GM19324 (cell line): ENCODE measurements at regions not wholly inside any gene's neighbourhood (a gene's known extent, or its start where the extent isn't known, plus 50 kb on each side); places are given as distances from the start of the nearest gene placed in this dataset.

ENCODE experiments used
- ATAC-seq: cut with Tn5 transposase; IDR thresholded peaks from one replicate; pipeline ENCODE4 v1.9.1; 2021; ENCODE audit warnings: mild to moderate bottlenecking, moderate library complexity; ENCODE audit not compliant: unreplicated experiment, low FRiP score

- no peak for ATAC-seq
These were observed 289.4 kb downstream of the KCNS3 start for GRCh38 chr2:18167871-18168270.

DNA sequence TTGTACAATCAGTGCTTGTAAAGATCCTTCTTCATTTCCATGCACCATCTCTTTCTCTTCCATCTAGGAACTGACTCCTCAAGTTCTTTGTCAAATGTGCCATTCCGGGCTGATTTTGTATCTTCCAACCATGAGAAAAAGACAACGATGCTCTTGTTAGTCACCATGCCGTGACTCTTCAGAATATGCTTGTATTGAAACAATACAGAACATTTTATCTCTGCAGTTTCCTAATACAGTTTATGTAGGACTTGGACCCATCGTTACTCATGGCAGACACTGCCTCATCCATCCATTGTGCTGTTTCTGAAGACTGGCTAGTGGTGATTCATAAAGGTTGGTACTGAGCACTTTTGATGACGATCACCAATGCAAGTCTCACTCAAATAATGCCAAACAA is 283.2 kb downstream of the KCNS3 start:
- no peak for ATAC-seq

GRCh38 chr2:18159896-18160295 is 281.4 kb downstream of the KCNS3 start:
- no peak for ATAC-seq

DNA sequence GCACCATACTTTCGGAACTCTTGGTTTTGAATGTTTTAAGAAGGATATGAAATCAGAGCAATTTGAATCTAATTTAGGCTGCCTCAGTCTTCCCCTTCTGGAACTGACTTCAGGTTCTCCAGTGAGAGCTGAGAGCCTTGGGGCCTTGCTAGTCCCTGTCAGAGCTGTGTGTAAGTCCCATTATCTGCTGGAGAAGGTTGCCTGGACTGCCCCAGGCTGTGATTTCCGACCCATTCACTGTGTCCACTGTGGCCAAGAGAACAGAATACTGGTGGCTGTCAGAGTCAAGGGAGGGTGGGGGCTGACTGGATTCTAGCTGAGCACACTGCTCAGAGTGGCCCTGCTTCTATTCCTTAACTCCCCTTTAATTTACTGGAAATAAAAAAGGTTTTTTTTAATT is 278.0 kb downstream of the KCNS3 start:
- no peak for ATAC-seq

DNA sequence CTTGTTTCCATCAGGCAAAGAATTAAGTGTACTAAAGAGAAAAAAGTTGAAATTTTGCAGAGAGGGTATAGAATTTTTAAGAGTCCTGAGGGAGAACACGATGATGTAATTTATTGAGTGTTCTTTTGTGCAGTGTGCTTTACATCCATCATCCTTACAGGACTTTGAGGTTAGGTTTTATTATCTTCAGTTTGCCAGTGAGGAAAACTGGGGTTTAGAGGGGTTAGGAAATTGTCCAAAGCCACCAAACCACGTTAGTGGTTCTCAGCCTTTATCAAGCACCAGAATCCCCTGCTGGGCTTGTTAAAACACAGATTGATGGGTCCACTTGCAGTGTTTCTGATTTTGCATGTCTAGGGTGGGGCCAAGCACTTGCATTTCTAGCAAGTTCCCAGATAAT is 277.5 kb downstream of the KCNS3 start:
- no peak for ATAC-seq

DNA sequence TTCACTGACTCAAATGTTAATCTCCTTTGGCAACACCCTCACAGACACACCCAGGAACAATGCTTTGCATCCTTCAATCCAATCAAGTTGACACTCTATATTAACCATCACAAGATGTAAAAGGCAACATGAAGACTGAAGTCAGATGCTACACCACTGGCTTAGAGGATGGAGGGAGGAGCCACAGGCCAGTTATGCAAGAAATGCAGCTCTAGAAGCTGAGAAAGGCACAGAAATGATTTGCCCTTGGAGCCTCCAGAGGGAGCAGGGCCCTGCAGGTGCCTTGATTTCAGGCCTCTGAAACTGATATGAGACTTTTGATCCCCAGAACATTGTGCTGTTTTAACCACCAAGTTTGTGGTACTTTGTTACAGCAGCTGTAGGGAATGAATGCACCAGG is 276.3 kb downstream of the KCNS3 start:
- no peak for ATAC-seq

DNA sequence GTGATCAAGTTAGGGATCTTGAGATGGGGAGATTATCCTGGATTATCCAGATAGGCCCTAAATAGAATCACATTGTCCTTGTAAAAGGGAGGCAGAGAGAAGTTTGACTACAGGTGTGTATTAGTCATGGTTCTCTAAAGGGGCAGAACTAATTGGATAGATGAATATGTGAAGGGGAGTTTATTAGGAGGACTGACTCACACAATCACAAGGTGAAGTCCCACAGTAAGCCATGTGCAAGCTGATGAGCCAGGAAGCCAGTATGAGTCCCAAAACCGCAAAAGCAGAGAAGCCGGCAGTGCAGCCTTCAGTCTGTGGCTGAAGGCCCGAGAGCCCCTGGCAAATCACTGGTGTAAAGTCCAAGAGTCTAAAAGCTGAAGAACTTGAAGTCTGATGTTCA is 275.8 kb downstream of the KCNS3 start:
- ATAC-seq, result no peak

GRCh38 chr2:18153741-18154140 is 275.3 kb downstream of the KCNS3 start:
- ATAC-seq, result no peak

DNA sequence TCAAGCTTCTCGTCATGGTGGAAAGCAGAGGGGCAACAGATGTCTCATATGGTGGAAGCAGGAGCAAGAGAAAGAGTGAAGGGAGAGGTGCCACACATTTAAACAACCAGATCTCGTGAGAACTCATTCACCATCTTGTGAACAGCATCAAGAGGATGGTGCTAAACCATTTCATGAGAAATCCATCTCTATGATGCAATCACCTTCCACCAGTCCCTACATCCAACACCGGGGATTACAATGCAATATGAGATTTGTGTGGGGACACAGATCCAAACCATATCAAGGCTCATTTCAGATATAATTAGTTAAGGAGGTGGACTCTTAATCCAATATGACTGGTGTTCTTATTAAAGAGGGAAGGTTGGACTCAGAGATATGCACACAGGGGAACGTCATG is 272.8 kb downstream of the KCNS3 start:
- ATAC-seq, result no peak

- no peak for ATAC-seq
These were observed 271.3 kb downstream of the KCNS3 start for GRCh38 chr2:18149660-18150246.

DNA sequence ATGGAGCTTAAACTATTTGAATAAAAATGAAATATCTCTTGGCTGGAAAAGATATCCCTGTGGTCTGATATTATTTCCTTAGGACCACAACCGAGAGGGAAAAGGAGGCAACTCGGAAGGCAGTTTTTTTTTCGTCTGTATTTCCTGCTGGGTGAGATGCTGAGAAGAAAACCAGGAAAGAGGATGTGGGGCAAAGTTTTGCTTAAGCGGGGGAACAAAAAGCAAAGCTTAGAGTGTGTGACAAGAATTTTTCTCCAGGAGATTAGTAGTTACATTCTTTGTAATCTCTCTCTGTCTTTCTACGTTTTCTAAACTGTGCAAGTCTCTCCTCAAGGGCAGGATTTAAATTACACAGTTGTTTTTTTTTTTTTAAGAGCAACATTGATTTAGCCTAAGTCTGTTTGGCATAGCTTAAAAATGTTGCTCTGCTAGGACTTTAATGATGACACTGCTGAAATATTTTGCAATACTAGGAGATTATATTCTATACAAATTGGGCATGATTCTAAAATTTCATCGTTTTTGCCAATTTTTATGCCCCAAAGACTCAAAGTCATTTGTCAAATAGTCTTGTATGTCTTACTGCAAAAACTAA is 258.5 kb downstream of the KCNS3 start:
- no peak for ATAC-seq

DNA sequence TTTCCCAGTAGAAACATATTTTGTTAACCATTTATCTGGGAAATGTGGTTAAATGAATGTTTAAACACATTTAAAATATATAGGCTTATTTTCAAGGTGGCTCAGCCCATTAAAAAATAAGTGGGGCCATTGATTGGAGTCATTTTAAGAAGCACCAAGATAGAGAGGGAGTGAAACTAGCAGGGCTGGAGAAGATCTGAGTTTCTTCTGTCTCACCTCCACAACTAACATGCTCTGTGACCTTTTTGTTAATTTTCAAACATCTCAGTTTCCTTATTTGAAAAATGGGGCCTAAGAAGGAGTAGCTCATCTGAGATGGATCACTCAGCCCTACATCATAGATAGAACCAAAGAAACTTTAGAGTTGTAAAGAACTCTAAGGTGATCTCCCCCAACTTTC is 254.8 kb downstream of the KCNS3 start:
- ATAC-seq, result no peak

DNA sequence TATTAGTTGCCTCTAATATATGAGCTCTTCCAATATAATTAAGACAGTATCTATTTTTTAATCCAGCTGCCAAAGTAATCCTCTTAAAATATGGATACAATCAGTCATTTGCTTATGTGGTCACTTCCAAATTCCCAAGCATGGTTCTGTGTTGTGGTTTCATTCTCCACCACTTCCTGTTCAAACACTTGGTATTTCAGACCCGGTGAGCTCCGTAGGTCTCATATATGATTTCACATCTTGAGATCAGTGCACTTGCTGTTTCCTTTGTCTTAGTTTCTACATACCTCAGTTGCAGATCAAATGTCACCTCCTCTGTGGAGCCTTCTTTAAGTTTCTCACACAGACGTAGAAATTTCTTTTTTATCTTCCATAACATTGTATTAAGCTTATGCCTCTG is 254.2 kb downstream of the KCNS3 start:
- ATAC-seq, result no peak

GRCh38 chr2:18131761-18132160 is 253.3 kb downstream of the KCNS3 start:
- ATAC-seq, result no peak

DNA sequence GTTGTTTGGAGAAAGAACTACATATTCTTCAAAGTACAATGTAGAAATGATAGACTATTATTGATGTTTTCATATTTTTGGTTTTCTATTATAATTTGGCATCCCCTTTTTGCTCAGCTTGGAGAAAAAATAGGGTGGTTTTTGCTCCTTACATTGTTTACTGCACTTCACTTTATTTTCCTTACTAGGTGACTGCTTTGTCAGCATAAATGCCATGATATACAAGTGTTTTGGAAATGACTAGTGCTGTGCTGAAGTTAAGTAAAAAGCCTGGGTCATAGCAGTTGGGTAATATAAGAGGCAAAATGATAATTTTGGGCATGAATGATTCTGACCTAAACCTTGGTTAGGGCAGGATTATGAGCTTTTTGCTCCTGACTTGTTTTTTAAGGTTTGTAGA is 250.9 kb downstream of the KCNS3 start:
- no peak for ATAC-seq

DNA sequence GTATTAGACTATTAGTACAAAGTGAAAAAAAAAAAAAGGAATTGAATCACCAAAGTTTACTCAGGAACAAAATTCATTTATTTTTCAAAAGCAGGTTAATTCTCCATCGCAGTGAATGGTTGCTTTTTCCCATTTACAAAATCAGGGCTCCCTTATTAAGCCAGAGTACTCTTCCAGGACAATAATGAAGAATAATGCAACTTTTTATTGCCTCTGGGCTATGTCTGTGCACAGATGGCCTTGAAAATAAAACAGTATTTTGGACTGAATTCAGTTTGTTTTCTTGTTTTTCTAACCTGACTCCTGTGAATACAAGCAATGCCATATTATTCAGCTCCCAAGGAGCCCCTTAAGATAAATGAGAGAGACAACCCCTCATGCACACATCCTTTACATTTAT is 246.8 kb downstream of the KCNS3 start:
- ATAC-seq, result no peak

- no peak for ATAC-seq
These were observed 245.8 kb downstream of the KCNS3 start for GRCh38 chr2:18124116-18124835.

- ATAC-seq, result no peak
These were observed 245.1 kb downstream of the KCNS3 start for GRCh38 chr2:18123577-18123976.

- no peak for ATAC-seq
These were observed 244.7 kb downstream of the KCNS3 start for GRCh38 chr2:18123211-18123570.

GRCh38 chr2:18122544-18123210 is 244.2 kb downstream of the KCNS3 start:
- no peak for ATAC-seq

DNA sequence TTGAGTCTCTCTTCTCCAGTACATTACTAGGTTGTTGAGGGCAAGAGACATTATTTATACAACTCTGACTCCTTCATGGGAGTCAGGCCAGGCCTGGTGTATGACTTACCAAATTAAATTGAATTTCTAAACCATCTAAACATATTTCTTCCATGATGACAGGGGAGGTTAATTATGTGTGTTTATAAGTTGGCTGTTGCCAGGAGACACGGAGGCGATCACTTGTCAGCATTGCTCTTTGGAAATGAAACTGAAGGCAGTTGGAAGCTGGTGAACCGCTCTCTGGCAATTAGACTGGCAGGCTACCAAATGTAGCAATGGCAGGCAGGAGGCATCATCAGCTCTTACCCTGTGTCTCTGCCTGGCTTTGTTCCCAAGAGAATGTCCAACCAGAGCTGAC is 241.4 kb downstream of the KCNS3 start:
- no peak for ATAC-seq

GRCh38 chr2:18118703-18119102 is 240.2 kb downstream of the KCNS3 start:
- ATAC-seq, result no peak
